Colon (tissue), 2 donors: ENCODE measurements at regions not wholly inside any gene's neighbourhood (a gene's known extent, or its start where the extent isn't known, plus 50 kb on each side); places are given as distances from the start of the nearest gene placed in this dataset.
"Not testable (repeated sequence)": the region's sequence is repeated elsewhere in the genome, so short reads cannot be mapped to it uniquely, and the experiment has no call there.

Experiments used
- FAIRE-seq: peaks from 2 replicates; lab custom pipeline; 2012; peaks lifted over from hg19 to GRCh38; lab: Jason Lieb, UNC
- donor health status: control.
- donor health status: control.

- FAIRE-seq = no peak
Observed at GRCh38 chr2:12548906-12549305, 167.8 kb upstream of the TRIB2 start.

GRCh38 chr2:12549641-12550040 is 167.1 kb upstream of the TRIB2 start:
- FAIRE-seq = no peak

- FAIRE-seq = no peak
Observed at GRCh38 chr2:12552092-12552491, 164.6 kb upstream of the TRIB2 start.

DNA sequence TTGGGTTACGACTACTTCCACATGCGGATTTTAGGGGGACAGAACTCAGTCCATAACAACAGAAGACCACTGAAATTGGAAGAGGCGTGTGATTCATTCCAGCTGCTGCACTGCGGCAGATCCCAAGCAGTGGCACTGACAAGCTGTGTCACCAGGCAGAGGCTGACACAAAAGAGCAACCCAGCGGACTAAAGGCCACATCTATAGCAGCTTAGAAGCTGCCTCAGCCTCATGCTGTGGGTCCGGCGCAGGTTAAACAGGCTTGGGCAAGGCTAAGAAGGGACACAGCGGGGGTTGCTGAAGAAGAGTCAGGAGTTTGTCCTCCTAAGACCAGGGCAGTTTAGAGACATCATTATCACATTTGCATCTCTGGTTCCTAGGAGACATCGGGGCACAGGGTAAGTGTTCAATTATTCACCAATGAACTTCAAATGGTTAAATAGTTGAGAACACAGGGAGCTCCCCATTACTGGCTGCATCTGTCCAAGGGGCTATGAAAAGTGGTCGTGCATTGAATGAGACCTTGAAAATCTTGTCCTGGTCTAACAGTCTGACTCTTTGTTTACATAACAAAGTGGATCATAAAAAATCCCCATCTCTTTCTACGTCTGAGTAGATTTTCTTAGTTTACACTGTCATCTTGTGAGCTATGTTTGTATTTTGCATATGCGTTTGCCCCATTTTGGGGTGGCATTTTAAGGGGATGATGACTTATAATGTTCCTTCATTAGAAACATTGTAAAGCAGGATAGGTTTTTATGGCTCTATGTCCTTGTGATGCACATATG is 162.3 kb upstream of the TRIB2 start:
- FAIRE-seq = no peak

- FAIRE-seq = no peak
Observed at GRCh38 chr2:12555012-12555645, 161.6 kb upstream of the TRIB2 start.

GRCh38 chr2:12556762-12557161 is 160.0 kb upstream of the TRIB2 start:
- no peak for FAIRE-seq

DNA sequence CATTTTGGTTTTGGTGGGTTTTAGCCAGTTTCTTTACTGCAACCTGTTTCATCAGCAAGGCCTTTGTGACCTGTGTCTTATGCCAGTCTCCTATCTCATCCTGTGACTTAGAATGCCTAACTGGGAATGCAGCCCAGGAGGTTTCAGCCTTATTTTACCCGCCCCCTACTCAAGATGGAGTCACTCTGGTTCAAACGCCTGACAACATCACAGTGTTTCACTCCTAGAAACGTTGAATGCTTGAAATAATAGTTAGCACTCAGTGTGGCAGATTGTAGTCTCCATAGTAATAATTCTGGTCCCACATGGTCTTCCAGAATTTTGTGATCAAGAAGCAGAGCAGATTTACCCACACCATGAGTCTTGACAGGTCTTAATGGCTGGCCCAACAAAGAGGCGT is 159.0 kb upstream of the TRIB2 start:
- FAIRE-seq = no peak

DNA sequence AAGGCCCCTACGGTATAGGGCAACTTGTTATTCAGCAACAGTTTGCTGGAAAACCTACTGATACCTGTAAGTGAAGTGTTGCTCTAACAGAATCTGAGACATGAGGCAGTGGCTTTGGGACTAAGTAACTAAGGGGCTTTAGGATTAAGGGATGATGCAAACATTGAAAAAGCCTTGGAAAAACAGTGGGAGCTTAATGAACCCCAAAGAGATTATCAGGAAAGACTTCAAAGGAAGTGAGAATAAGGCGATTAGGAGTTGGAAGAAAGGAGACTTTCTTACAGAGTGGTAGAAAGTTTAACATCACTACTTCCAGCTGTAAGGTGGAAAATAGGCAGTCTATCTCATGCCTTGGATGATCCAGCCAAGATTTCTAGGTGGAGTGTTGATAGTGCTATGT is 158.2 kb upstream of the TRIB2 start:
- no peak for FAIRE-seq

DNA sequence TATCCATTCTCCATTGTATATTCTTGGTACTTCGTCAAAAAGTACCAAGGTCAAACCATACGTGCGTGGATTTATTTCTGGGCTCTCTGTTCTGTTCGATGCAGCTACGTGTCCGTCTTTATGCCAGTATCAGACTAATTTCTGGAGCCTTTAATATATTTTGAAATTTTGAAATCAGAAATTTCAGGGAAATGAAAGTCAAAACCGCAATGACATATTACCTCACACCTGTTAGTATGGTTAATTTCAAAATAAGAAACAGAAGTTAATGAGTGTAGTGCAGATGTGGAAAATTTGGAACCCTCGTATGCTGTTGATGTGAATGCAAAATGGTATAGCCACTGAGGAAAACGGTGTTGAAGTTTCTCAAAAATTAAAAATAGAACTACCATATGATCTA is 156.1 kb upstream of the TRIB2 start:
- FAIRE-seq = no peak

GRCh38 chr2:12567411-12567810 is 149.3 kb upstream of the TRIB2 start:
- no peak for FAIRE-seq

DNA sequence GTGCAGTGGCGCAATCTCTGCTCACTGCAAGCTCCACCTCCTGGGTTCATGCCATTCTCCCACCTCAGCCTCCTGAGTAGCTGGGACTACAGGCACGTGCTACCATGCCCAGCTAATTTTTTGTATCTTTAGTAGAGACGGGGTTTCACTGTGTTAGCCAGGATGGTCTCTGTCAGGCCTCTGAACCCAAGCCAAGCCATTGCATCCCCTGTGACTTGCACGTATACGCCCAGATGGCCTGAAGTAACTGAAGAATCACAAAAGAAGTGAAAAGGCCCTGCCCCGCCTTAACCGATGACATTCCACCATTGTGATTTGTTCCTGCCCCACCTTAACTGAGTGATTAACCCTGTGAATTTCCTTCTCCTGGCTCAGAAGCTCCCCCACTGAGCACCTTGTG is 147.2 kb upstream of the TRIB2 start:
- not testable (repeated sequence) for FAIRE-seq

- not testable (repeated sequence) for FAIRE-seq
Observed at GRCh38 chr2:12569929-12570328, 146.8 kb upstream of the TRIB2 start.

DNA sequence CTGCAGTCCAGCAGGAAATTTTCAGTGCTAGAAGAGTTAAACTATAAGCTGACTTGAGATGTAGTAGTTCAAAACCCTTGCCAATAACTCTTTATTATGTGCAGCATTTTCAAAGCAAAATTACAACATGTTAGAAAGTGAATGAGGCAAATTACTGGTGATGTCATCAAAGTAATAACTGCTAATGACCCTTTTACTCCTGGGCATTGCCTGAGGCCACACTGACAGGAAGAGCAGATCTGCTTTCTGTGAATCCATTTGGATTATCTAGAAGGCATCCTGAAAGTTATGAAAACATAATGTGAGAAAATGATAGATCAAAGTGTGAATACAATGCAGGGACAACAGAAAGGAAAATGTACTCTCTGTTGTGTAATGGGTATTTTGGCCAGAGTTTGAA is 139.6 kb upstream of the TRIB2 start:
- no peak for FAIRE-seq

- no peak for FAIRE-seq
Observed at GRCh38 chr2:12577567-12578253, 139.0 kb upstream of the TRIB2 start.

GRCh38 chr2:12579018-12579417 is 137.7 kb upstream of the TRIB2 start:
- FAIRE-seq = no peak

DNA sequence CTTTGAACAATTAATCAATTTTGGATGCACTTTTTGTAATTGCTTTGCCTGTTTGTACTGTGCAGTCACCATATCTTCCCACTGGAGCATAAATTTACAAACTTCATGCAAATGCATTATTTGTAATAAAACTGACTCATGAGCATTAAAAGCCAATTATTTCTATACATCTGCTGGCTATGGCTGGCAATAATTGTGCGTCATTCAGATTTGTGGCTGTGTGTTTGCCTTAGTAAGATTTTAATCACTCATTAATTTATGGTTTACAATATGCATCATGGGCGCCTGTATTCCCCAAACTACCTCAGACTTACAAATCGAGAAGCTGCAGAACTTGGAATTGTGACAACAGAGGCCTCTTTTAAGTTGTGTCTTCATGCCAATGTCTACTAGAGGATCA is 132.4 kb upstream of the TRIB2 start:
- FAIRE-seq = no peak

DNA sequence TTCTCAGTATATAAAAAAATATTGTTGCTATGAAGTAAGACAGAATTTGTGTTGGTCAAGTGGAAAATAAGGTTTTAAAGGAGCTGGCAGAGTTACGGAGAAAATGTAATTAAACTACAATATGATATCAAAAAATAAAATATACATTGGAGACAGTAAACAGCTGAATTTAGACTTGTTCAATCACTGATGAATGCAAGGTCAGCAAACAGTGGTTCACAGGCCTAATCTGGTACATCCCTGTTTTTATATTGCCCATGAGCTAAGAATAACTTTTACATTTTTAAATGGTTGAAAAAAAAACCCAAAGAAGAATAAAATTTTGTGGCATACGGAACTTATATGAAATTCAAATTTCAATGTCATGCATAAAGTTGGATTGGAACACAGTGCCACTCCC is 131.0 kb upstream of the TRIB2 start:
- no peak for FAIRE-seq

DNA sequence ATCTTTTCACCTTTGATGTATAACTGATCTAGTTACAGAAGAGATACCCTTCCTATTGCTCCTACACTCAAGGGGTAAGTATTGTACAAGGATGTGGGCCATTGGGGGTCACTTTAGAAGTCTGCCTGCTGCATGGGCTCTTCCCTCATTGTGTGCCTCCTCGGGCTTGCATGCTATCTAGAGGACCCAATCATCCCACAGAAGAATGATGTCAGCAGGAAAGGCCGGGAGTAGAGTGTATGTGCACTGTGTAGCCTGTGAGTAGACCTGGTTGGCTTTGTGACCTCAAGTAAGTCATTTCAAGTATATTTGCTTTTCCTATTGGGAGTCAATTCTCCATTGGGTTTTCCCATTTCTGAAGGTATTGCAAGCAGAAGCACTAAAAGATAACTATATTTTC is 129.5 kb upstream of the TRIB2 start:
- no peak for FAIRE-seq

DNA sequence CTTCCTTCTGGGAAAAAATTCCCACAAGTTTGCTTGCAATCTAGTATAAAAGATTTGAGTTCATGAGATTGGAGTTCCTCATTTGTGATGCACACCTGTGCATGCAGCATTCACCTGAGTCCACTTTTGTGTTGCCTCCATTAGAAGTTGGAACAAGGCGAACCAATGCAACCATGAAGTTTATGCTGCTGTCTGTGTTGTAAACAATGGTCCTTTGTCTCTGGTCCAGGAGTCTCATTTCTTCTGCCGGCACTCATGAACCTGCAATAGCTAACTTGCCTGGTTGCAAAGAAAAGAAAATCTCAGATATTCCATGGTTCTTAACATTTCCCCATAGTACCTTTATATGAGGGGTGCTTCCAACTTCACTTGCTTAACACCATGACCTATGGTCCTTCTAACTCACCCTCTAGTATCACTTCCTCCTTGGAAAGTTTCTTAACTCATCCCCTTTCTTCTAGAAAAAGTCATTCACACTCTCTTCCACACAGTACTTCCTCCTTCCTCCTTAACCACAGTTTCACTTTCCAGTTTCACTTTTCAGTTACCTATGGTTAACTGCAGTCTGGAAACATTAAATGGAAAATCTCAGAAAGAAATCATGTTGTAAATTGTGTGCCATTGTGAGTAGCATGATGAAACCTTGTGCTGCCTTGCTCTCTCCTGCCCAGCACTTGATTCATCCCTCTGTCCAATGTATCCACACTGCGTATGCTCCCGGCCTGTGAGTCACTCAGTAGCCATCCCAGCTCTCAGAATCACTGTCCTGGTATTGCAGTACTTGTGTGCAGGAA is 128.8 kb upstream of the TRIB2 start:
- FAIRE-seq = no peak

DNA sequence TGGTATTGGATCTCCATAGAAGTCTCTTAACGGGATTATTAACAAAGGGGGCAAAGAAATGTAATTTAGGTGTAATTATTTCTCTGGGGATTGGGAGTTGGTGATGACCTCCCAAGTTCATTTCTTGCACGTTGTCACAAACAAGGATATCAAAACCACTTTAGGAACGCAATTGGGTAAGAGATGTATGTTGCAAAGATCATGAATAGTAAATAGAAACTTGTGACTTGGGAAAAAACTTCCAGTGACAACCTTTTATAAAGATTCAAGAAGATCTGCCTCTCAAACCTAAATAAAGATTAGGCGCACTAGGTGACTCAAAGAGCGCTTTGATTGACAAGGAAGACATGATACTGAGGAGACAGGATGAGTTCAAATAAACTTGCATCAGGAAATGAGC is 127.8 kb upstream of the TRIB2 start:
- FAIRE-seq = no peak

DNA sequence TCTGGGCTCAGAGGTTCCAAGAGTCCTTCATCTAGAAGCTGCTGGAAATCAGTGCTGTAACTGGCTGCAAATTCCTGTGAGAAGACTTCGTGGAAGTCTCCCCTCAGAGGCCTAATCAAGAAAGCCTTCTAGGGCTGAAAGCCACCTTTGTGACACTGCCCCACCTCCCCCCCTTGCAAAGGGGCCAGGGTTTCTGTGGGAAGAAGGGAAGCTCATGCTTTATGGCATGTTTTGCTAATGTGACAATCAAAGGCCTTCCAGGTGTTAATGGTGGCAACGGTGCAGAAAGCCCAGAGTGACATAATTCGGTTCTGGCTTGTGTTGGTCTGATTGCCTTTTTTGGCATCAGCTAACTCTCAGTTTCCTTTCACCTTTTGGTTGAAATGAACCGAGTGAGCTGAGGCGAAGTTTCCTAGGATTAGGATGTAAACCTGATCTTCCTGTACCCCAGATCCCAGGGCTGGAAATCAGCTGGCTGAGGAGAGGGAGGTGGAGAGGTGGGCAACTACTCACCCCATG is 126.9 kb upstream of the TRIB2 start:
- FAIRE-seq = no peak

- no peak for FAIRE-seq
Observed at GRCh38 chr2:12592296-12592695, 124.4 kb upstream of the TRIB2 start.
